ENCODE measurements at regions not wholly inside any gene's neighbourhood (a gene's known extent, or its start where the extent isn't known, plus 50 kb on each side); places are given as distances from the start of the nearest gene placed in this dataset.
"Not testable (repeated sequence)": the region's sequence is repeated elsewhere in the genome, so short reads cannot be mapped to it uniquely, and the experiment has no call there.

GRCh38 chr9:63450836-63451235 lies 1834.2 kb downstream of the FOXD4L5 start:
- DNase-seq (ENCODE audit: low read depth), result peak; percentile 1

GRCh38 chr9:63425123-63425522 lies 1859.9 kb downstream of the FOXD4L5 start:
- DNase-seq (ENCODE audit: low read depth), result not testable (repeated sequence)

- not testable (repeated sequence) for DNase-seq (ENCODE audit: low read depth)
Observed at GRCh38 chr9:63390897-63391296, 1894.1 kb downstream of the FOXD4L5 start.

- DNase-seq (ENCODE audit: low read depth), result not testable (repeated sequence)
Observed at GRCh38 chr9:63385479-63385878, 1899.5 kb downstream of the FOXD4L5 start.

GRCh38 chr9:63379864-63380263 lies 1905.1 kb downstream of the FOXD4L5 start:
- DNase-seq (ENCODE audit: low read depth), result not testable (repeated sequence)

GRCh38 chr9:63354219-63354618 lies 1930.8 kb downstream of the FOXD4L5 start:
- not testable (repeated sequence) for DNase-seq (ENCODE audit: low read depth)

GRCh38 chr9:63347347-63347746 lies 1937.7 kb downstream of the FOXD4L5 start:
- not testable (repeated sequence) for DNase-seq (ENCODE audit: low read depth)

- DNase-seq (ENCODE audit: low read depth), result not testable (repeated sequence)
Observed at GRCh38 chr9:63346310-63347048, 1938.5 kb downstream of the FOXD4L5 start.

GRCh38 chr9:63344408-63344807 lies 1940.6 kb downstream of the FOXD4L5 start:
- DNase-seq (ENCODE audit: low read depth), result not testable (repeated sequence)

GRCh38 chr9:63342528-63342927 lies 1942.5 kb downstream of the FOXD4L5 start:
- not testable (repeated sequence) for DNase-seq (ENCODE audit: low read depth)

- DNase-seq (ENCODE audit: low read depth), result not testable (repeated sequence)
Observed at GRCh38 chr9:63337899-63338604, 1947.0 kb downstream of the FOXD4L5 start.

- not testable (repeated sequence) for DNase-seq (ENCODE audit: low read depth)
Observed at GRCh38 chr9:63335286-63335685, 1949.7 kb downstream of the FOXD4L5 start.

GRCh38 chr9:63334187-63334586 lies 1950.8 kb downstream of the FOXD4L5 start:
- DNase-seq (ENCODE audit: low read depth), result not testable (repeated sequence)

GRCh38 chr9:63333083-63333482 lies 1951.9 kb downstream of the FOXD4L5 start:
- DNase-seq (ENCODE audit: low read depth), result not testable (repeated sequence)

GRCh38 chr9:63328313-63328712 lies 1956.7 kb downstream of the FOXD4L5 start:
- DNase-seq (ENCODE audit: low read depth), result not testable (repeated sequence)

- DNase-seq (ENCODE audit: low read depth), result not testable (repeated sequence)
Observed at GRCh38 chr9:63327211-63327610, 1957.8 kb downstream of the FOXD4L5 start.

GRCh38 chr9:63326665-63327064 lies 1958.3 kb downstream of the FOXD4L5 start:
- DNase-seq (ENCODE audit: low read depth), result not testable (repeated sequence)

GRCh38 chr9:63325696-63326095 lies 1959.3 kb downstream of the FOXD4L5 start:
- DNase-seq (ENCODE audit: low read depth), result not testable (repeated sequence)

- DNase-seq (ENCODE audit: low read depth), result not testable (repeated sequence)
Observed at GRCh38 chr9:63318093-63318492, 1966.9 kb downstream of the FOXD4L5 start.

- not testable (repeated sequence) for DNase-seq (ENCODE audit: low read depth)
Observed at GRCh38 chr9:63315387-63315786, 1969.6 kb downstream of the FOXD4L5 start.

GRCh38 chr9:63296848-63297247 lies 1988.2 kb downstream of the FOXD4L5 start:
- DNase-seq (ENCODE audit: low read depth), result not testable (repeated sequence)

GRCh38 chr9:63296366-63296765 lies 1988.6 kb downstream of the FOXD4L5 start:
- DNase-seq (ENCODE audit: low read depth), result not testable (repeated sequence)

- DNase-seq (ENCODE audit: low read depth), result not testable (repeated sequence)
Observed at GRCh38 chr9:63289971-63290370, 1995.0 kb downstream of the FOXD4L5 start.
